NB4 (cell line): ENCODE measurements at regions not wholly inside any gene's neighbourhood (a gene's known extent, or its start where the extent isn't known, plus 50 kb on each side); places are given as distances from the start of the nearest gene placed in this dataset.

Experiments used
- MYC ChIP-seq: IDR thresholded peaks from 2 replicates; pipeline ENCODE4 v1.6.1; 2011; ENCODE audit warnings: low read depth, low read length
- POLR2A ChIP-seq: IDR thresholded peaks from 2 replicates; pipeline ENCODE4 v1.6.1; 2011; ENCODE audit warnings: mild to moderate bottlenecking; ENCODE audit not compliant: insufficient read length; ENCODE audit errors: extremely low read depth
- TF ChIP-seq, protein P1 (sequence below): IDR thresholded peaks from one replicate; pipeline ENCODE4 v1.5.1; 2012; ENCODE audit warnings: low read depth, low read length
- TF ChIP-seq, protein P2 (sequence below): IDR thresholded peaks from 2 replicates; pipeline ENCODE4 v1.6.1; 2011; ENCODE audit warnings: low read depth, low read length

- TF ChIP-seq, protein P1, sequence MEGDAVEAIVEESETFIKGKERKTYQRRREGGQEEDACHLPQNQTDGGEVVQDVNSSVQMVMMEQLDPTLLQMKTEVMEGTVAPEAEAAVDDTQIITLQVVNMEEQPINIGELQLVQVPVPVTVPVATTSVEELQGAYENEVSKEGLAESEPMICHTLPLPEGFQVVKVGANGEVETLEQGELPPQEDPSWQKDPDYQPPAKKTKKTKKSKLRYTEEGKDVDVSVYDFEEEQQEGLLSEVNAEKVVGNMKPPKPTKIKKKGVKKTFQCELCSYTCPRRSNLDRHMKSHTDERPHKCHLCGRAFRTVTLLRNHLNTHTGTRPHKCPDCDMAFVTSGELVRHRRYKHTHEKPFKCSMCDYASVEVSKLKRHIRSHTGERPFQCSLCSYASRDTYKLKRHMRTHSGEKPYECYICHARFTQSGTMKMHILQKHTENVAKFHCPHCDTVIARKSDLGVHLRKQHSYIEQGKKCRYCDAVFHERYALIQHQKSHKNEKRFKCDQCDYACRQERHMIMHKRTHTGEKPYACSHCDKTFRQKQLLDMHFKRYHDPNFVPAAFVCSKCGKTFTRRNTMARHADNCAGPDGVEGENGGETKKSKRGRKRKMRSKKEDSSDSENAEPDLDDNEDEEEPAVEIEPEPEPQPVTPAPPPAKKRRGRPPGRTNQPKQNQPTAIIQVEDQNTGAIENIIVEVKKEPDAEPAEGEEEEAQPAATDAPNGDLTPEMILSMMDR, result no peak
- TF ChIP-seq POLR2A (no peak), MYC (no peak)
- TF ChIP-seq, protein P2, sequence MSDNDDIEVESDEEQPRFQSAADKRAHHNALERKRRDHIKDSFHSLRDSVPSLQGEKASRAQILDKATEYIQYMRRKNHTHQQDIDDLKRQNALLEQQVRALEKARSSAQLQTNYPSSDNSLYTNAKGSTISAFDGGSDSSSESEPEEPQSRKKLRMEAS, result no peak
Measured at GRCh38 chr2:212770240-212770639, 231.6 kb upstream of the ERBB4 start.
